HCT116 (cell line): ENCODE measurements at regions not wholly inside any gene's neighbourhood (a gene's known extent, or its start where the extent isn't known, plus 50 kb on each side); places are given as distances from the start of the nearest gene placed in this dataset.

Experiments
- ATAC-seq: fragments of 200-7000 bp; cut with Tn5 transposase; 2 replicates; pipeline ENCODE4 v1.9.1; 2020; ENCODE audit warnings: mild to moderate bottlenecking, moderate library complexity
- BruUV-seq: library from RNA; stranded (reverse); fragments of 400-500 nt; replicated peaks from 2 replicates; lab custom pipeline; 2021; lab: Mats Ljungman, UMichigan
- CTCF ChIA-PET: fragments of 300-600 bp; sonication (Branson Sonifier 250); formaldehyde crosslinking; loops from one replicate; lab custom pipeline; 2021; ENCODE audit warnings: antibody characterized with exemption; lab: Charles Lee
- POLR2A ChIA-PET: fragments of 300-600, 350-600 bp; sonication (Branson Sonifier 250); formaldehyde crosslinking; loops from one replicate; lab custom pipeline; 2021; ENCODE audit warnings: antibody characterized with exemption; lab: Charles Lee
- RAD21 ChIA-PET, 2 experiments: fragments of 300-600 bp; sonication (Branson Sonifier 250); formaldehyde crosslinking; loops; one replicate each; lab custom pipeline; 2023; ENCODE audit warnings: low total read pairs in 2 of 2; ENCODE audit not compliant: uncharacterized antibody in 2 of 2, unreplicated experiment in 2 of 2, low non-redundant PET in 1 of 2; lab: Charles Lee
- DNase-seq: peaks from one replicate; pipeline ENCODE4 v3.0.0-alpha.2; 2010; ENCODE audit warnings: low read depth, low spot score
- H2AFZ ChIP-seq: fragments of 200-600 bp; shearing (Covaris generic), sonication (generic); 2 replicates; pipeline ENCODE4 v1.6.1; 2017; ENCODE audit warnings: low read depth, mixed run types, mixed read lengths, antibody characterized with exemption, low read length; ENCODE audit not compliant: poor library complexity, severe bottlenecking
- H3K27ac ChIP-seq: 2 replicates; pipeline ENCODE4 v1.5.1; 2012; ENCODE audit warnings: low read depth, low read length
- H3K27me3 ChIP-seq: fragments of 200-600 bp; sonication (generic); 2 replicates; pipeline ENCODE4 v1.6.1; 2016; ENCODE audit warnings: mixed run types, low read length, mixed read lengths; ENCODE audit not compliant: insufficient read depth
- H3K36me3 ChIP-seq, 2 experiments: fragments of 200-500 bp in 1 of 2; fragments of 200-600 bp in 1 of 2; sonication (Bioruptor generic) in 1 of 2; sonication (generic) in 1 of 2; 2 replicates each; pipeline versions ENCODE4 v1.5.1 to v1.6.1; 2014 to 2016; ENCODE audit warnings: low read length in 2 of 2, inconsistent platforms in 1 of 2, mixed read lengths in 1 of 2, mixed run types in 1 of 2; ENCODE audit not compliant: insufficient read depth in 2 of 2, control insufficient read depth in 1 of 2
- H3K4me1 ChIP-seq, 2 experiments: fragments of 200-600 bp in 1 of 2; sonication (generic) in 1 of 2; 2 replicates each; pipeline versions ENCODE4 v1.5.1 to v1.6.1; 2012 to 2017; ENCODE audit warnings: low read length in 2 of 2, inconsistent platforms in 1 of 2, mild to moderate bottlenecking in 1 of 2, mixed read lengths in 1 of 2, mixed run types in 1 of 2, moderate library complexity in 1 of 2; ENCODE audit not compliant: insufficient read depth in 2 of 2, control insufficient read depth in 1 of 2
- H3K4me2 ChIP-seq: fragments of 200-600 bp; sonication (generic); 2 replicates; pipeline ENCODE4 v1.6.1; 2017; ENCODE audit warnings: mixed run types, low read length, mixed read lengths
- H3K4me3 ChIP-seq, 2 experiments: fragments of 200-600 bp in 1 of 2; sonication (generic) in 1 of 2; replicated peaks in 1 of 2; 2 replicates each; pipeline ENCODE4 v1.5.1; 2011 to 2016; ENCODE audit warnings: low read length in 2 of 2, control low read depth in 1 of 2, low read depth in 1 of 2, mild to moderate bottlenecking in 1 of 2, mixed read lengths in 1 of 2, mixed run types in 1 of 2
- H3K79me2 ChIP-seq: fragments of 200-600 bp; sonication (generic); 2 replicates; pipeline ENCODE4 v1.6.1; 2017; ENCODE audit warnings: mild to moderate bottlenecking, mixed run types, low read length, moderate library complexity, mixed read lengths; ENCODE audit not compliant: insufficient read depth
- H3K9ac ChIP-seq: fragments of 200-600 bp; sonication (generic); 2 replicates; pipeline ENCODE4 v1.6.1; 2016; ENCODE audit warnings: low read length, mixed read lengths
- H3K9me2 ChIP-seq: fragments of 200-600 bp; sonication (generic), shearing (Covaris generic); 2 replicates; pipeline ENCODE4 v1.6.1; 2017; ENCODE audit warnings: mixed run types, mild to moderate bottlenecking, moderate library complexity; ENCODE audit not compliant: insufficient read depth
- H3K9me3 ChIP-seq, 2 experiments: fragments of 200-500 bp in 1 of 2; fragments of 200-600 bp in 1 of 2; sonication (Bioruptor generic) in 1 of 2; sonication (generic) in 1 of 2; 2 replicates each; pipeline ENCODE4 v1.6.1; 2014 to 2017; ENCODE audit warnings: low read length in 2 of 2, mixed read lengths in 2 of 2, inconsistent platforms in 1 of 2, low read depth in 1 of 2, mild to moderate bottlenecking in 1 of 2, mixed run types in 1 of 2, moderate library complexity in 1 of 2; ENCODE audit not compliant: control insufficient read depth in 1 of 2, insufficient read depth in 1 of 2
- H4K20me1 ChIP-seq: fragments of 200-600 bp; sonication (generic), shearing (Covaris generic); 2 replicates; pipeline ENCODE4 v1.6.1; 2017; ENCODE audit warnings: mixed run types, mild to moderate bottlenecking, moderate library complexity; ENCODE audit not compliant: insufficient read depth
- CBX3 ChIP-seq: IDR thresholded peaks from 2 replicates; pipeline ENCODE4 v1.6.1; 2012; ENCODE audit warnings: low read depth
- CEBPB ChIP-seq: IDR thresholded peaks from 2 replicates; pipeline ENCODE4 v1.6.1; 2012; ENCODE audit warnings: low read depth
- EZH2phosphoT487 ChIP-seq: fragments of 200-600 bp; IDR thresholded peaks from 2 replicates; pipeline ENCODE4 v1.6.1; 2018; ENCODE audit warnings: antibody characterized with exemption, borderline replicate concordance
- JUND ChIP-seq: IDR thresholded peaks from 2 replicates; pipeline ENCODE4 v1.6.1; 2012
- POLR2AphosphoS5 ChIP-seq: IDR thresholded peaks from 2 replicates; pipeline ENCODE4 v1.6.1; 2011; ENCODE audit warnings: mild to moderate bottlenecking, low read depth, low read length, moderate library complexity
- RAD21 ChIP-seq: IDR thresholded peaks from 2 replicates; pipeline ENCODE4 v1.6.1; 2012; ENCODE audit warnings: low read depth, mild to moderate bottlenecking
- SRF ChIP-seq: IDR thresholded peaks from 2 replicates; pipeline ENCODE4 v1.6.1; 2012; ENCODE audit warnings: low read depth
- TCF7L2 ChIP-seq: IDR thresholded peaks from 2 replicates; pipeline ENCODE4 v1.7.0; 2011; ENCODE audit warnings: borderline replicate concordance, inconsistent platforms; ENCODE audit not compliant: insufficient read depth, insufficient read length; ENCODE audit errors: extremely low read depth
- YY1 ChIP-seq: IDR thresholded peaks from 2 replicates; pipeline ENCODE4 v1.6.1; 2011; ENCODE audit warnings: low read length, low read depth, moderate library complexity, mild to moderate bottlenecking; ENCODE audit not compliant: insufficient replicate concordance; ENCODE audit errors: extremely low read depth
- ZFX ChIP-seq: fragments of 450-650 bp; IDR thresholded peaks from 2 replicates; pipeline ENCODE4 v1.6.1; 2017
- ZNF274 ChIP-seq: fragments of 200-500 bp; sonication (Bioruptor generic); IDR thresholded peaks from 2 replicates; pipeline ENCODE4 v1.6.1; 2014; ENCODE audit warnings: mild to moderate bottlenecking, low read depth, low read length, inconsistent platforms
- intact Hi-C: fragments of 100-400 bp; cut with micrococcal nuclease; formaldehyde crosslinking; loops from 2 replicates; pipeline ENCODE4 v1.10.0; 2022
- TF ChIP-seq, protein P1 (sequence below): IDR thresholded peaks from 2 replicates; pipeline ENCODE4 v1.6.1; 2012
- TF ChIP-seq, protein P2 (sequence below), 3 experiments: fragments of 200-600 bp in 1 of 3; sonication (generic) in 1 of 3; IDR thresholded peaks in 2 of 3; conservative IDR thresholded peaks in 1 of 3; 2 replicates each; pipeline ENCODE4 v1.5.1; 2012 to 2017; ENCODE audit warnings: low read depth in 2 of 3, low read length in 2 of 3, antibody characterized with exemption in 1 of 3, borderline replicate concordance in 1 of 3, control low read depth in 1 of 3, mild to moderate bottlenecking in 1 of 3, mixed read lengths in 1 of 3, mixed run types in 1 of 3, moderate library complexity in 1 of 3; ENCODE audit not compliant: insufficient read depth in 1 of 3
- TF ChIP-seq, protein P3 (sequence below): IDR thresholded peaks from 2 replicates; pipeline ENCODE4 v1.6.1; 2012; ENCODE audit warnings: low read depth
- TF ChIP-seq, protein P4 (sequence below): IDR thresholded peaks from 2 replicates; pipeline ENCODE4 v1.6.1; 2012

DNA sequence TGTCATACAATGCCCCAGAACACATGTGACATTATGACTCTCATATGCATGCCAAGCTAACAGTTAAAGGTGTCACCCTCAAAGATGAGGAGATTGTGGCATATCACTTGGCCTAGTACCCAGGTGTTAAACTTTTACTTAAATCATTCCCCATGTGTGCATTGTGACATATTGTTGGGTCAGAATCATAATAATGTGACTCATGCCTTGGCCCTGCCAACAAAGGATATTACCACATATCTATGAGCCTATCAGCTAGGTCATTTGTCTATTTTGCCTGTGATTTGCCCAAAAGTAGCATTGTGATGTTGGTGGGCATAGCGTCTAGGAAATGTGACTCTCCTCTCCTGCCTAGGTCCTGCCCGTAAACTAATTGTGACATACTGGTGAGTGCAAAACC is 1147.1 kb upstream of the AMELY start:
- ChIA-PET POLR2A (no interaction called here), RAD21 (no interaction called here), CTCF (no interaction called here)
- H3K9me2 ChIP-seq: no peaks in the 10 kb centered on the region
- H4K20me1 ChIP-seq: no peaks in the 10 kb centered on the region
- TF ChIP-seq POLR2AphosphoS5 (no peak), CBX3 (no peak), YY1 (no peak), ZFX (no peak), ZNF274 (no peak), JUND (no peak), RAD21 (no peak), EZH2phosphoT487 (no peak), TCF7L2 (no peak), SRF (no peak), CEBPB (no peak)
- TF ChIP-seq, protein P1, sequence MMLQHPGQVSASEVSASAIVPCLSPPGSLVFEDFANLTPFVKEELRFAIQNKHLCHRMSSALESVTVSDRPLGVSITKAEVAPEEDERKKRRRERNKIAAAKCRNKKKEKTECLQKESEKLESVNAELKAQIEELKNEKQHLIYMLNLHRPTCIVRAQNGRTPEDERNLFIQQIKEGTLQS: no peak
- TF ChIP-seq, protein P2, sequence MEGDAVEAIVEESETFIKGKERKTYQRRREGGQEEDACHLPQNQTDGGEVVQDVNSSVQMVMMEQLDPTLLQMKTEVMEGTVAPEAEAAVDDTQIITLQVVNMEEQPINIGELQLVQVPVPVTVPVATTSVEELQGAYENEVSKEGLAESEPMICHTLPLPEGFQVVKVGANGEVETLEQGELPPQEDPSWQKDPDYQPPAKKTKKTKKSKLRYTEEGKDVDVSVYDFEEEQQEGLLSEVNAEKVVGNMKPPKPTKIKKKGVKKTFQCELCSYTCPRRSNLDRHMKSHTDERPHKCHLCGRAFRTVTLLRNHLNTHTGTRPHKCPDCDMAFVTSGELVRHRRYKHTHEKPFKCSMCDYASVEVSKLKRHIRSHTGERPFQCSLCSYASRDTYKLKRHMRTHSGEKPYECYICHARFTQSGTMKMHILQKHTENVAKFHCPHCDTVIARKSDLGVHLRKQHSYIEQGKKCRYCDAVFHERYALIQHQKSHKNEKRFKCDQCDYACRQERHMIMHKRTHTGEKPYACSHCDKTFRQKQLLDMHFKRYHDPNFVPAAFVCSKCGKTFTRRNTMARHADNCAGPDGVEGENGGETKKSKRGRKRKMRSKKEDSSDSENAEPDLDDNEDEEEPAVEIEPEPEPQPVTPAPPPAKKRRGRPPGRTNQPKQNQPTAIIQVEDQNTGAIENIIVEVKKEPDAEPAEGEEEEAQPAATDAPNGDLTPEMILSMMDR (IDR thresholded peaks at IDR 0.05 in 2 of 3, conservative IDR thresholded peaks at IDR 0.05 in 1 of 3; ENCODE audit: borderline replicate concordance in 1 of 3, insufficient read depth in 1 of 3, low read depth in 2 of 3, low read length in 2 of 3): no peak
- TF ChIP-seq, protein P3, sequence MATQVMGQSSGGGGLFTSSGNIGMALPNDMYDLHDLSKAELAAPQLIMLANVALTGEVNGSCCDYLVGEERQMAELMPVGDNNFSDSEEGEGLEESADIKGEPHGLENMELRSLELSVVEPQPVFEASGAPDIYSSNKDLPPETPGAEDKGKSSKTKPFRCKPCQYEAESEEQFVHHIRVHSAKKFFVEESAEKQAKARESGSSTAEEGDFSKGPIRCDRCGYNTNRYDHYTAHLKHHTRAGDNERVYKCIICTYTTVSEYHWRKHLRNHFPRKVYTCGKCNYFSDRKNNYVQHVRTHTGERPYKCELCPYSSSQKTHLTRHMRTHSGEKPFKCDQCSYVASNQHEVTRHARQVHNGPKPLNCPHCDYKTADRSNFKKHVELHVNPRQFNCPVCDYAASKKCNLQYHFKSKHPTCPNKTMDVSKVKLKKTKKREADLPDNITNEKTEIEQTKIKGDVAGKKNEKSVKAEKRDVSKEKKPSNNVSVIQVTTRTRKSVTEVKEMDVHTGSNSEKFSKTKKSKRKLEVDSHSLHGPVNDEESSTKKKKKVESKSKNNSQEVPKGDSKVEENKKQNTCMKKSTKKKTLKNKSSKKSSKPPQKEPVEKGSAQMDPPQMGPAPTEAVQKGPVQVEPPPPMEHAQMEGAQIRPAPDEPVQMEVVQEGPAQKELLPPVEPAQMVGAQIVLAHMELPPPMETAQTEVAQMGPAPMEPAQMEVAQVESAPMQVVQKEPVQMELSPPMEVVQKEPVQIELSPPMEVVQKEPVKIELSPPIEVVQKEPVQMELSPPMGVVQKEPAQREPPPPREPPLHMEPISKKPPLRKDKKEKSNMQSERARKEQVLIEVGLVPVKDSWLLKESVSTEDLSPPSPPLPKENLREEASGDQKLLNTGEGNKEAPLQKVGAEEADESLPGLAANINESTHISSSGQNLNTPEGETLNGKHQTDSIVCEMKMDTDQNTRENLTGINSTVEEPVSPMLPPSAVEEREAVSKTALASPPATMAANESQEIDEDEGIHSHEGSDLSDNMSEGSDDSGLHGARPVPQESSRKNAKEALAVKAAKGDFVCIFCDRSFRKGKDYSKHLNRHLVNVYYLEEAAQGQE: no peak
- TF ChIP-seq, protein P4, sequence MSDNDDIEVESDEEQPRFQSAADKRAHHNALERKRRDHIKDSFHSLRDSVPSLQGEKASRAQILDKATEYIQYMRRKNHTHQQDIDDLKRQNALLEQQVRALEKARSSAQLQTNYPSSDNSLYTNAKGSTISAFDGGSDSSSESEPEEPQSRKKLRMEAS: no peak
- H3K9ac ChIP-seq: no peak overlapping the region
- no peak overlapping the region for H3K27ac ChIP-seq
- intact Hi-C loops: no loop called here
- no peaks in the 10 kb centered on the region for H3K36me3 ChIP-seq
- DNase-seq: no peak
- no TSS peak for BruUV-seq
- H3K4me1 ChIP-seq: no peaks in the 10 kb centered on the region
- H3K79me2 ChIP-seq: no peaks in the 10 kb centered on the region
- no peak overlapping the region for H3K4me2 ChIP-seq
- H3K4me3 ChIP-seq: no peak overlapping the region
- ATAC-seq: no peak
- H3K9me3 ChIP-seq: no peaks in the 10 kb centered on the region
- H2AFZ ChIP-seq: no peak overlapping the region
- no peaks in the 10 kb centered on the region for H3K27me3 ChIP-seq
